ENCODE measurements at regions not wholly inside any gene's neighbourhood (a gene's known extent, or its start where the extent isn't known, plus 50 kb on each side); places are given as distances from the start of the nearest gene placed in this dataset.

DNA sequence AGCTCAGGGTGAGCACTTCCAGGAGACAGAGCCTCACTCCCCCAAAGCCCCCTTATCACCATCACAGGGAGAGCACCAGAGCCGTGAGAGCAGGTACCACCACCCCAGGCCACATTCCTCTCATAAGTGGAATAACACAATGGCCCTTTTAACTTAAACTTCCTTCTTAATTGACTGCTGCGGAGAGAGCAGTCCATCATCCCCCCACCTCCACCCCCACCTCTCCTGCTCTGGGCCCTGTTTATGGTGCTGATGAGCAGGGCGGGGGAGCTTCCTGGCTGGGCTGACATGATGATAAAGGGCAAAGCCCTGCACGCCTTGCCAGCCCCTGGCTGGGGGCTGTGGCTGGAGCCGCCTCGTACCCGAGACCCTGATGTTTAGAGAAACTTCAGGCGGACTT lies 81.4 kb upstream of the PODXL start:
- TF ChIP-seq EZH2 (IDR thresholded peaks at IDR 0.05; ENCODE audit: borderline replicate concordance, low read depth, low read length, poor library complexity, severe bottlenecking) (no peak), CTCF (conservative IDR thresholded peaks at IDR 0.05; ENCODE audit: low read depth, low read length) (no peak)

Measured in A673 (cell line).